Activated naive CD4-positive, alpha-beta T cell treated with anti-CD3 and anti-CD28 coated beads for 36 hours (primary cell): ENCODE measurements at regions not wholly inside any gene's neighbourhood (a gene's known extent, or its start where the extent isn't known, plus 50 kb on each side); places are given as distances from the start of the nearest gene placed in this dataset.
"Not testable (repeated sequence)": the region's sequence is repeated elsewhere in the genome, so short reads cannot be mapped to it uniquely, and the experiment has no call there.

Experiments
- CTCF ChIA-PET: fragments of 350-600 bp; sonication (Branson Sonifier 250); formaldehyde crosslinking; loops from one replicate; lab custom pipeline; 2021; ENCODE audit warnings: antibody characterized with exemption; lab: Charles Lee
- DNase-seq: peaks from one replicate; pipeline ENCODE4 v3.0.0-alpha.2; 2020
- H3K27ac Mint-ChIP-seq: one replicate; pipeline ENCODE4 v1.8.0; 2021; ENCODE audit warnings: mild to moderate bottlenecking, mixed read lengths
- H3K27me3 Mint-ChIP-seq: one replicate; pipeline ENCODE4 v1.8.0; 2021; ENCODE audit warnings: low read depth, mixed read lengths
- H3K36me3 Mint-ChIP-seq: one replicate; pipeline ENCODE4 v1.8.0; 2021; ENCODE audit warnings: low read depth, mixed read lengths
- H3K4me1 Mint-ChIP-seq: one replicate; pipeline ENCODE4 v1.8.0; 2021; ENCODE audit warnings: low read depth, mixed read lengths
- H3K4me3 Mint-ChIP-seq: one replicate; pipeline ENCODE4 v1.8.0; 2021; ENCODE audit warnings: mild to moderate bottlenecking, moderate library complexity, mixed read lengths
- H3K9me3 Mint-ChIP-seq: one replicate; pipeline ENCODE4 v1.8.0; 2021; ENCODE audit warnings: mixed read lengths
- intact Hi-C: fragments of 100-400 bp; cut with micrococcal nuclease; formaldehyde crosslinking; loops from one replicate; pipeline ENCODE4 v1.15.1; 2023

GRCh38 chr11:16511116-16512114 is 155.1 kb upstream of the SOX6 start:
- Mint-ChIP-seq H3K4me1 (no peaks in the 10 kb centered on the region), H3K27ac (no peak overlapping the region), H3K9me3 (peaks cover 9% of the 10 kb centered on the region), H3K27me3 (no peaks in the 10 kb centered on the region), H3K36me3 (no peaks in the 10 kb centered on the region), H3K4me3 (no peak overlapping the region)
- CTCF ChIA-PET: interaction anchor here (0.6 kb wide), 1 partner anchor 428 kb away, joined by 3 read pairs; no protein-coding TSS in a partner anchor
- intact Hi-C loops: no loop called here
- DNase-seq: no peak

DNA sequence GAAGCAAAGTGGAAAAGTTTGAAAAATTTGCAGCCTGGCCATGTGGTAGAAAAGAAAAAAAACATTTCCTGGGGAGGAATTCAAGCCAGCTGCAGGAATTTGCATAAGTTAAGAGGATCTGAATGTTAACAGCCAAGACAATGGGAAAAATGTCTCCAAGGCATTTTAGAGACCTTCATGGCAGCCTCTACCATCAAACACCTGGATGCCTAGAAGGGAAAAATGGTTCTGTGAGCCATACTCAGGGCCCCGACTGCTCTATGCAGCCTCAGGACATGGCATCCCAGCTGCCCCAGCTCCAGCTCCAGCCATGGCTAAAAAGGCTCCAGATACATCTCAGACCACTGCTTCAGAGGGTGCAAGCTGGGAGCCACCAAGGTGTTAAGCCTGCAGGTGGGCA is 149.1 kb upstream of the SOX6 start:
- CTCF ChIA-PET: no interaction called here
- DNase-seq: no peak
- Mint-ChIP-seq H3K27ac (no peak overlapping the region), H3K9me3 (peaks cover 20% of the 10 kb centered on the region), H3K27me3 (no peaks in the 10 kb centered on the region), H3K36me3 (no peaks in the 10 kb centered on the region), H3K4me3 (no peak overlapping the region), H3K4me1 (no peaks in the 10 kb centered on the region)
- intact Hi-C loops: no loop called here

- CTCF ChIA-PET, H3K4me1 Mint-ChIP-seq, H3K27me3 Mint-ChIP-seq, intact Hi-C loops, H3K4me3 Mint-ChIP-seq, DNase-seq, H3K36me3 Mint-ChIP-seq, H3K27ac Mint-ChIP-seq: not testable (repeated sequence)
- H3K9me3 Mint-ChIP-seq: peaks cover 23% of the 10 kb centered on the region
These were observed 147.5 kb upstream of the SOX6 start for GRCh38 chr11:16503891-16504290.

- H3K4me1 Mint-ChIP-seq: no peaks in the 10 kb centered on the region
- H3K27ac Mint-ChIP-seq: no peak overlapping the region
- H3K27me3 Mint-ChIP-seq: no peaks in the 10 kb centered on the region
- CTCF ChIA-PET: no interaction called here
- no peak for DNase-seq
- intact Hi-C loops: no loop called here
- no peaks in the 10 kb centered on the region for H3K36me3 Mint-ChIP-seq
- H3K9me3 Mint-ChIP-seq: peaks cover 4% of the 10 kb centered on the region
- H3K4me3 Mint-ChIP-seq: no peak overlapping the region
These were observed 138.8 kb upstream of the SOX6 start for GRCh38 chr11:16494918-16495691.

DNA sequence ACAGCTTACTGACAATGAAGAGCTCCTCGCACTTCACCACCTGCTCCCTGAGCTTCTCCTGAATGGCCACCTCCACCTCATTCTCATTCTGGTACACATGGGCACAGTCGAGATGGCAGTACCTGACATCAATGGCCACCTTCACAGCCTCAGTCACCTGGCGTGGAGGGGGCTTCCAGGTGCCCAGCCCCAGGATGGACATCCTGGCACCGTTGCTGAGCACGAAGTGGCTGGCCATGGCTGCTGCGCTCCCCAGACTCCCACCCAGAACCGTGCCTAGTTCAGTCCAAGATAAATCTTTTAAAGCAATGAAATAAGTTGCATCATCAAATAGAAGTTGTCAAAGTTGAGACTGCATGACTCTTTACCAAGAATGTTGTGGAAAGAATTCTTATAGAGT is 128.1 kb upstream of the SOX6 start:
- Mint-ChIP-seq H3K4me1 (no peaks in the 10 kb centered on the region), H3K9me3 (peaks cover 3% of the 10 kb centered on the region), H3K27ac (no peak overlapping the region), H3K4me3 (no peak overlapping the region), H3K27me3 (no peaks in the 10 kb centered on the region), H3K36me3 (no peaks in the 10 kb centered on the region)
- intact Hi-C loops: no loop called here
- no peak for DNase-seq
- CTCF ChIA-PET: no interaction called here

DNA sequence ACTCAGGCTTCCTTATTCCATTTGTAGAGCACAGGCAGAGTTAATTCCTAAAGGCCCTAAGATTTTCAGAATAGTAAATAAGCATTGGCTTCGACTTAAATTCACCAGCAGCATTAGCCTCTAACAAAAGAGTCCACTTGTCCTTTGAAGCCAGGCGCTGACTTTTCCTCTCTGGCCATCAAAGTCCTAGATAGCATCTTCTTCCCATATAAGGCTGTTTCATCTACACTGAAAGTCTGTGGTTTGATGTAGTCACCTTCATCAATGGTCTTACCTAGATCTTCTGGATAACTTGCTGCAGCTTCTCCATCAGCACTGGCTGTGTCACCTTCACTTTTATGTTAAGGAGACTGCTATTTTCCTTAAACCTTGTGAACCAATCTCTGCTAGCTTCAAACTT is 118.3 kb upstream of the SOX6 start:
- H3K4me1 Mint-ChIP-seq: no peaks in the 10 kb centered on the region
- no peak overlapping the region for H3K4me3 Mint-ChIP-seq
- intact Hi-C loops: no loop called here
- H3K27ac Mint-ChIP-seq: no peak overlapping the region
- CTCF ChIA-PET: no interaction called here
- H3K9me3 Mint-ChIP-seq: peaks cover 3% of the 10 kb centered on the region
- DNase-seq: no peak
- H3K36me3 Mint-ChIP-seq: no peaks in the 10 kb centered on the region
- H3K27me3 Mint-ChIP-seq: no peaks in the 10 kb centered on the region

GRCh38 chr11:16469968-16470367 is 113.6 kb upstream of the SOX6 start:
- H3K4me3 Mint-ChIP-seq: no peak overlapping the region
- H3K4me1 Mint-ChIP-seq: no peaks in the 10 kb centered on the region
- no peak overlapping the region for H3K27ac Mint-ChIP-seq
- CTCF ChIA-PET: no interaction called here
- intact Hi-C loops: no loop called here
- no peak for DNase-seq
- no peaks in the 10 kb centered on the region for H3K27me3 Mint-ChIP-seq
- H3K36me3 Mint-ChIP-seq: no peaks in the 10 kb centered on the region
- H3K9me3 Mint-ChIP-seq: peaks cover 5% of the 10 kb centered on the region

- no peak for DNase-seq
- CTCF ChIA-PET: interaction anchor here (0.6 kb wide), 1 partner anchor 137 kb away, joined by 3 read pairs; no protein-coding TSS in a partner anchor
- no peaks in the 10 kb centered on the region for H3K4me1 Mint-ChIP-seq
- intact Hi-C loops: no loop called here
- H3K27me3 Mint-ChIP-seq: no peaks in the 10 kb centered on the region
- H3K9me3 Mint-ChIP-seq: peaks cover 5% of the 10 kb centered on the region
- no peak overlapping the region for H3K4me3 Mint-ChIP-seq
- no peak overlapping the region for H3K27ac Mint-ChIP-seq
- no peaks in the 10 kb centered on the region for H3K36me3 Mint-ChIP-seq
These were observed 112.5 kb upstream of the SOX6 start for GRCh38 chr11:16468735-16469453.

- CTCF ChIA-PET: no interaction called here
- Mint-ChIP-seq H3K27ac (no peak overlapping the region), H3K4me1 (no peaks in the 10 kb centered on the region), H3K9me3 (peaks cover 4% of the 10 kb centered on the region), H3K27me3 (no peaks in the 10 kb centered on the region), H3K4me3 (no peak overlapping the region), H3K36me3 (no peaks in the 10 kb centered on the region)
- DNase-seq: no peak
- intact Hi-C loops: no loop called here
These were observed 104.2 kb upstream of the SOX6 start for GRCh38 chr11:16460508-16460907.

GRCh38 chr11:16456366-16456765 is 100.0 kb upstream of the SOX6 start:
- no peaks in the 10 kb centered on the region for H3K36me3 Mint-ChIP-seq
- H3K9me3 Mint-ChIP-seq: peaks cover 2% of the 10 kb centered on the region
- H3K4me3 Mint-ChIP-seq: no peak overlapping the region
- DNase-seq: no peak
- intact Hi-C loops: no loop called here
- no peaks in the 10 kb centered on the region for H3K4me1 Mint-ChIP-seq
- H3K27ac Mint-ChIP-seq: no peak overlapping the region
- CTCF ChIA-PET: no interaction called here
- no peaks in the 10 kb centered on the region for H3K27me3 Mint-ChIP-seq

DNA sequence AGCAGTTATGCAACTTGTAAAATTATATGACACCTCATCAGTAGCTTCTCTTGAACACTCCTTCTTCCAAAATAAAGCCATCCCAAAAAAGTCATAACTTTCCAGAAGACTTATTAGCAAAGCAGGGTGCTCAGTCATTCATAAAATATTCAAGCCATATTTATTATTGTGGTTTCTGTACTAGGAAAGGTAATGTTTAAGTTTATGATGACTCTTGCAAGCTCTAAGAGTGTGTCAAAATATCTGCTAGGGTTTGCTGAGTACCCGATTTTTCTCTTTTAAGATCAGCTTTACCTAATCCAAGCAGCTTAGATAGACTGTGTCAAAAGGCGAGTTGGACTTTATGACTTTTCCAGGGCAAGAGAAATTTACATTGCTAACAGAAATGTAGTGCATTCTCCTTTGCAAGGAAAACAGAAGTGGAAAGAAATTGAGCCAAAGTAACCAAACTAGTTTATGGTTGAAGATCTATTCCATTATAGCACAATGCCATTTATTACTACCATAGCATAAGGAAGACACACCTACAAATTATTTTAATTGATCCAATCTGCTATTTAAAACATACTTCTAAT is 98.0 kb upstream of the SOX6 start:
- Mint-ChIP-seq H3K36me3 (no peaks in the 10 kb centered on the region), H3K4me3 (no peak overlapping the region), H3K27ac (no peak overlapping the region), H3K27me3 (no peaks in the 10 kb centered on the region), H3K9me3 (no peaks in the 10 kb centered on the region), H3K4me1 (no peaks in the 10 kb centered on the region)
- DNase-seq: no peak
- CTCF ChIA-PET: interaction anchor here (0.7 kb wide), 1 partner anchor 1268 kb away, joined by 4 read pairs; no protein-coding TSS in a partner anchor
- intact Hi-C loops: no loop called here
